IMR-90 (cell line): ENCODE measurements at regions not wholly inside any gene's neighbourhood (a gene's known extent, or its start where the extent isn't known, plus 50 kb on each side); places are given as distances from the start of the nearest gene placed in this dataset.

ENCODE experiments used
- ATAC-seq: fragments of 200-7000 bp; cut with Tn5 transposase; 2 replicates; pipeline ENCODE4 v1.9.1; 2020; ENCODE audit warnings: low read depth, mild to moderate bottlenecking, moderate library complexity
- BruUV-seq: library from RNA; stranded (reverse); fragments of 400-500 nt; replicated peaks from 2 replicates; lab custom pipeline; 2021; lab: Mats Ljungman, UMichigan
- CTCF ChIA-PET: fragments of 300-600 bp; formaldehyde crosslinking; extraction: SDS; loops from one replicate; lab custom pipeline; 2021; ENCODE audit warnings: antibody characterized with exemption; lab: Yijun Ruan, JAX
- POLR2A ChIA-PET: fragments of 300-600 bp; sonication (Branson Sonifier 250); formaldehyde crosslinking; loops from one replicate; lab custom pipeline; 2022; ENCODE audit warnings: antibody characterized with exemption; ENCODE audit not compliant: unreplicated experiment; lab: Charles Lee
- DNase-seq: peaks from one replicate; pipeline ENCODE4 v3.0.0; 2013
- H2AFZ ChIP-seq: replicated peaks from 2 replicates; pipeline ENCODE3; 2013; ENCODE audit warnings: low read length, mild to moderate bottlenecking; ENCODE audit not compliant: poor library complexity
- H2AK5ac ChIP-seq: 2 replicates; pipeline ENCODE4 v1.6.1; 2013; ENCODE audit warnings: low read depth, low read length, inconsistent platforms
- H2AK9ac ChIP-seq: replicated peaks from 2 replicates; pipeline ENCODE3; 2013; ENCODE audit warnings: mild to moderate bottlenecking, low read depth, low read length, moderate library complexity; ENCODE audit not compliant: poor library complexity
- H2BK120ac ChIP-seq: 2 replicates; pipeline ENCODE4 v1.6.1; 2013; ENCODE audit warnings: low read depth, low read length, inconsistent platforms
- H2BK15ac ChIP-seq: 3 replicates; pipeline ENCODE4 v1.6.1; 2013; ENCODE audit warnings: low read depth, low read length, inconsistent platforms
- H2BK20ac ChIP-seq: 2 replicates; pipeline ENCODE4 v1.6.1; 2013; ENCODE audit warnings: low read depth, mild to moderate bottlenecking, inconsistent platforms, low read length, moderate library complexity
- H2BK5ac ChIP-seq: 2 replicates; pipeline ENCODE4 v1.6.1; 2013; ENCODE audit warnings: mild to moderate bottlenecking, low read depth, low read length, inconsistent platforms; ENCODE audit not compliant: poor library complexity, severe bottlenecking
- H3K14ac ChIP-seq: replicated peaks from 2 replicates; pipeline ENCODE4 v1.6.1; 2013; ENCODE audit warnings: low read depth, low read length, inconsistent platforms
- H3K18ac ChIP-seq: 2 replicates; pipeline ENCODE4 v1.6.1; 2013; ENCODE audit warnings: low read depth, low read length, control low read depth
- H3K23ac ChIP-seq: 2 replicates; pipeline ENCODE4 v1.6.1; 2013; ENCODE audit warnings: low read depth, low read length, inconsistent platforms
- H3K27ac ChIP-seq: 2 replicates; pipeline ENCODE4 v1.5.1; 2013; ENCODE audit warnings: mild to moderate bottlenecking, control low read depth, low read length; ENCODE audit not compliant: insufficient read depth
- H3K27me3 ChIP-seq: 2 replicates; pipeline ENCODE4 v1.6.1; 2013; ENCODE audit warnings: low read length; ENCODE audit not compliant: control insufficient read depth, insufficient read depth
- H3K36me3 ChIP-seq: 2 replicates; pipeline ENCODE4 v1.6.1; 2013; ENCODE audit warnings: low read length, mixed read lengths; ENCODE audit not compliant: control insufficient read depth, insufficient read depth
- H3K4ac ChIP-seq: 2 replicates; pipeline ENCODE4 v1.6.1; 2013; ENCODE audit warnings: low read depth, low read length, inconsistent platforms
- H3K4me1 ChIP-seq: 2 replicates; pipeline ENCODE4 v1.6.1; 2013; ENCODE audit warnings: low read length, mixed read lengths; ENCODE audit not compliant: control insufficient read depth, insufficient read depth
- H3K4me2 ChIP-seq: 2 replicates; pipeline ENCODE4 v1.6.1; 2013; ENCODE audit warnings: low read depth, mild to moderate bottlenecking, control low read depth, low read length, moderate library complexity
- H3K4me3 ChIP-seq: 2 replicates; pipeline ENCODE4 v1.5.1; 2013; ENCODE audit warnings: low read depth, mild to moderate bottlenecking, control low read depth, low read length, moderate library complexity; ENCODE audit not compliant: insufficient read depth
- H3K56ac ChIP-seq: 2 replicates; pipeline ENCODE4 v1.6.1; 2013; ENCODE audit warnings: low read length, inconsistent platforms; ENCODE audit not compliant: insufficient read depth; ENCODE audit errors: extremely low read depth
- H3K79me1 ChIP-seq, 2 experiments: 2 replicates each; pipeline ENCODE4 v1.6.1; 2013; ENCODE audit warnings: low read length in 2 of 2, inconsistent platforms in 1 of 2, low read depth in 1 of 2
- H3K9ac ChIP-seq: 2 replicates; pipeline ENCODE4 v1.6.1; 2013; ENCODE audit warnings: low read depth, low read length, control low read depth
- H3K9me1 ChIP-seq: 2 replicates; pipeline ENCODE4 v1.6.1; 2013; ENCODE audit warnings: low read length, inconsistent platforms; ENCODE audit not compliant: insufficient read depth
- H3K9me3 ChIP-seq: 2 replicates; pipeline ENCODE4 v1.6.1; 2013; ENCODE audit warnings: low read length; ENCODE audit not compliant: control insufficient read depth, insufficient read depth
- H4K20me1 ChIP-seq: 2 replicates; pipeline ENCODE4 v1.6.1; 2013; ENCODE audit warnings: low read length, inconsistent platforms; ENCODE audit not compliant: insufficient read depth
- H4K5ac ChIP-seq: 2 replicates; pipeline ENCODE4 v1.6.1; 2013; ENCODE audit warnings: mild to moderate bottlenecking, low read depth, low read length, control low read depth
- H4K8ac ChIP-seq, 2 experiments: 2 replicates each; pipeline ENCODE4 v1.6.1; 2013; ENCODE audit warnings: low read depth in 2 of 2, low read length in 2 of 2, control low read depth in 1 of 2, inconsistent platforms in 1 of 2
- H4K91ac ChIP-seq: 2 replicates; pipeline ENCODE4 v1.6.1; 2013; ENCODE audit warnings: low read depth, low read length, inconsistent platforms; ENCODE audit not compliant: insufficient read depth
- FOS ChIP-seq: fragments of 150-350 bp; IDR thresholded peaks from 2 replicates; pipeline ENCODE4 v1.6.1; 2016; ENCODE audit warnings: low read depth, low read length
- MAFK ChIP-seq: IDR thresholded peaks from 2 replicates; pipeline ENCODE4 v1.6.1; 2012; ENCODE audit warnings: low read depth, low read length, improper control_type of control experiment
- MAZ ChIP-seq: IDR thresholded peaks from 2 replicates; pipeline ENCODE4 v1.6.1; 2012; ENCODE audit warnings: low read depth, mild to moderate bottlenecking, low read length, improper control_type of control experiment, moderate library complexity, borderline replicate concordance
- NFE2L2 ChIP-seq: fragments of 150-350 bp; IDR thresholded peaks from 2 replicates; pipeline ENCODE4 v1.6.1; 2016; ENCODE audit warnings: low read depth, mild to moderate bottlenecking, low read length
- POLR2A ChIP-seq: IDR thresholded peaks from 2 replicates; pipeline ENCODE4 v1.6.1; 2012; ENCODE audit warnings: mild to moderate bottlenecking, low read depth, low read length
- RFX5 ChIP-seq: IDR thresholded peaks from 2 replicates; pipeline ENCODE4 v1.8.0; 2012; ENCODE audit warnings: low read depth, mild to moderate bottlenecking, low read length, moderate library complexity
- SMC3 ChIP-seq: fragments of 150-350 bp; IDR thresholded peaks from 2 replicates; pipeline ENCODE4 v1.6.1; 2016; ENCODE audit warnings: low read depth, mild to moderate bottlenecking, antibody characterized with exemption, low read length, moderate library complexity
- USF2 ChIP-seq: fragments of 150-350 bp; IDR thresholded peaks from 2 replicates; pipeline ENCODE4 v1.6.1; 2017; ENCODE audit warnings: mild to moderate bottlenecking, antibody characterized with exemption, low read length, low read depth
- WGBS, 2 experiments: methylation state at CpG; one replicate each; pipeline versions ENCODE4 v1.1.5 to v1.1.7; 2013; ENCODE audit warnings: missing lambda C conversion rate in 2 of 2; ENCODE audit not compliant: insufficient read length in 1 of 2; ENCODE audit errors: extremely low coverage in 2 of 2; 5-methylcytosine and 5-hydroxymethylcytosine counted together
- dilution Hi-C: fragments of 300-500 bp; cut with HindIII; formaldehyde crosslinking; loops from one replicate; pipeline ENCODE4 v1.14.3; 2018; ENCODE audit warnings: low sequenced_read_pairs; ENCODE audit not compliant: unreplicated experiment
- in situ Hi-C: fragments of 300-500 bp; cut with MboI; formaldehyde crosslinking; loops from 3 replicates; pipeline ENCODE4 v1.14.3; 2019; ENCODE audit warnings: low sequenced_read_pairs, inconsistent platforms, mixed read lengths
- intact Hi-C: fragments of 100-400 bp; cut with micrococcal nuclease; formaldehyde crosslinking; loops from 2 replicates; pipeline ENCODE4 v1.10.0; 2022

DNA sequence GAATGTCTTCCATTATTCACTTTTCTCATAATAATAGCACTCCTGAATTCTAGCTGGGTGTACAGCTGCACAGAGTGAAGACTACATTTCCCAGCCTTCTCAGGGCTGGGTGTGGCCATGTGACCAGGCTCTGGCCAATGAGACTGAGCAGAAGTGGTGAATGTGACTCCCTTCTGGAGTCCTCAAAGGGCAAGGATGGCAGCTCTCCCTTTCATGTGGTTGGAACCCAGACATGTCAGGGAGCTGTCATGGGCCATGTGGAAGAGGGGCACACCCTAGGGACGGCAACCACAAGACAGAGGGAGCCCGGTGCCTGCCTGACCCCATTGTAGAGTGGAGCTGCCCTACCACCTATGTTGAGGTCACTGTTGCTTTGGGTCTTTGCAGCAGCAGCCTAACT lies 312.8 kb upstream of the SULF2 start:
- no peak overlapping the region for H2AK5ac ChIP-seq
- WGBS, 2 experiments = no CpG with 5 or more reads among the region's 2 CpGs
- H4K5ac ChIP-seq = no peak overlapping the region
- H4K91ac ChIP-seq = no peak overlapping the region
- ChIA-PET CTCF (no interaction called here), POLR2A (no interaction called here)
- H3K14ac ChIP-seq = no peak overlapping the region
- TF ChIP-seq POLR2A (no peak), FOS (no peak), SMC3 (no peak), MAZ (no peak), NFE2L2 (no peak), RFX5 (no peak), MAFK (no peak), USF2 (peak; percentile 39; the same call in 1 of the 2 replicates)
- in situ Hi-C loops = no loop called here
- H3K9me1 ChIP-seq = no peaks in the 10 kb centered on the region
- no TSS peak for BruUV-seq
- no peaks in the 10 kb centered on the region for H4K20me1 ChIP-seq
- no peak overlapping the region for H3K23ac ChIP-seq
- no peaks in the 10 kb centered on the region for H3K4me1 ChIP-seq
- H3K27ac ChIP-seq = no peak overlapping the region
- no peak overlapping the region for H2AK9ac ChIP-seq
- H3K9ac ChIP-seq = no peak overlapping the region
- no peaks in the 10 kb centered on the region for H3K36me3 ChIP-seq
- H2BK120ac ChIP-seq = no peak overlapping the region
- H3K9me3 ChIP-seq = peaks cover 4% of the 10 kb centered on the region
- no peak overlapping the region for H3K4me2 ChIP-seq
- no peak for ATAC-seq
- no peak overlapping the region for H2BK5ac ChIP-seq
- DNase-seq = no peak
- no peak overlapping the region for H2AFZ ChIP-seq
- no peak overlapping the region for H2BK15ac ChIP-seq
- no peak overlapping the region for H2BK20ac ChIP-seq
- H3K56ac ChIP-seq = no peak overlapping the region
- intact Hi-C loops = no loop called here
- no peak overlapping the region for H3K4me3 ChIP-seq
- no peaks in the 10 kb centered on the region for H3K79me1 ChIP-seq
- no peaks in the 10 kb centered on the region; the same call in 1 of the 2 replicates for H3K27me3 ChIP-seq
- no peak overlapping the region for H3K4ac ChIP-seq
- dilution Hi-C loops = no loop called here
- H4K8ac ChIP-seq = no peak overlapping the region
- no peak overlapping the region for H3K18ac ChIP-seq
